ENCODE measurements at regions not wholly inside any gene's neighbourhood (a gene's known extent, or its start where the extent isn't known, plus 50 kb on each side); places are given as distances from the start of the nearest gene placed in this dataset.

- no peak for DNase-seq
These were observed 61.8 kb upstream of the TRPM3 start for GRCh38 chr9:71183251-71183650.

DNA sequence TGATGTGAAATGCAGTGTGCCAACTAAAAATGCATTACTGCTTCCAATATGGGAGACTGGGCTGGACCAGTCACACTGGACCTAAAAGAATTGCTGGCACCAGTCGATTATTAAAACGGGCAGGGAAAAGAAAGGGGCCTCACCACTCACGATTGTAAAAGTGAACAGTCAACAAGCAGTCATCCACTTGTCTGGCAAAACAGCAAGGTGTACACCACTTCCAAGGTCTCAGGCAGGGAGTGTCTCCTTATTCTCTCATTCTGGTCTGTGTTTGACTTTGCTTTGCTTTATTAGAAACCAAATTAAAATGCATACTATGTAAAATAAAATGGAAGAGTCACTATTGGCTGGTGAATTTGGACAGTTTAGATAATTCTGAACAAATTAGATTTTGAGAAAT, 57.8 kb upstream of the TRPM3 start:
- no peak for DNase-seq

DNA sequence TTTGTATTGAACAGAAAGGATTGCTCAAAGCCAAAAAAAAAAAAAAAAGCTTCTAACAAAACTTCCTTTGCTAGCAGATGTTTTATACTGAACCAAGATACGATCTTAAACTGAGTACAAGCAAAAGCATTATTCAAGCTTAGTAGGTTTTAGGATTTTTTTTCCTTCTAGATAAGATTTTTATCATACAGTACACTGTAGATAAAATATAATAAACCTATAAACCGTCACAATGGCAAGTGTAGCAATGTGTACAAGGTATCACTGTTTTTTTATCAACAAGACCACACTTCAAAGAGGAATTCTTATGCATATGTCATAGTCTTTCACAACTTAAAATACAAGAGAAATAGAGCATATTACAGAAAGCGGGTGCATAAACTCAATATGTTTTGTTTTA, 56.5 kb upstream of the TRPM3 start:
- DNase-seq: peak; percentile 1

- no peak for DNase-seq
These were observed 50.1 kb upstream of the TRPM3 start for GRCh38 chr9:71171517-71171916.
